ENCODE measurements at regions not wholly inside any gene's neighbourhood (a gene's known extent, or its start where the extent isn't known, plus 50 kb on each side); places are given as distances from the start of the nearest gene placed in this dataset.

GRCh38 chr16:62954144-62955032 lies 918.1 kb upstream of the CDH8 start:
- TF ChIP-seq CTCF (IDR thresholded peaks at IDR 0.05 in 2 of 3, conservative IDR thresholded peaks at IDR 0.05 in 1 of 3; ENCODE audit: control insufficient read depth in 2 of 3, extremely low read depth in 1 of 3, insufficient read depth in 1 of 3, low read depth in 3 of 3, low read length in 3 of 3) (no peak), REST (IDR thresholded peaks at IDR 0.05; ENCODE audit: low read depth, low read length) (no peak), BACH1 (IDR thresholded peaks at IDR 0.05; ENCODE audit: borderline replicate concordance) (no peak), CHD4 (IDR thresholded peaks at IDR 0.05) (no peak), POLR2A (IDR thresholded peaks at IDR 0.05; ENCODE audit: low read depth, low read length) (no peak), MLLT1 (IDR thresholded peaks at IDR 0.05) (no peak), EZH2 (IDR thresholded peaks at IDR 0.05; ENCODE audit: borderline replicate concordance, control insufficient read depth, low read depth, low read length) (no peak), NR2C1 (IDR thresholded peaks at IDR 0.05) (no peak), HDAC6 (IDR thresholded peaks at IDR 0.05; ENCODE audit: unreplicated experiment) (no peak), EP300 (IDR thresholded peaks at IDR 0.05; ENCODE audit: borderline replicate concordance in 1 of 2, control insufficient read depth in 1 of 2, low read depth in 2 of 2, low read length in 2 of 2) (no peak), ZNF274 (IDR thresholded peaks at IDR 0.05; ENCODE audit: insufficient read depth, insufficient read length) (no peak)
